ENCODE measurements at regions not wholly inside any gene's neighbourhood (a gene's known extent, or its start where the extent isn't known, plus 50 kb on each side); places are given as distances from the start of the nearest gene placed in this dataset.
A peak's percentile ranks its signal among the peaks of the same experiment; 100 is the strongest.
"Not testable (repeated sequence)": the region's sequence is repeated elsewhere in the genome, so short reads cannot be mapped to it uniquely, and the experiment has no call there.

GRCh38 chrX:27404366-27404765 lies 58.8 kb downstream of the PPP4R3C start:
- DNase-seq (ENCODE audit: low spot score), result no peak

DNA sequence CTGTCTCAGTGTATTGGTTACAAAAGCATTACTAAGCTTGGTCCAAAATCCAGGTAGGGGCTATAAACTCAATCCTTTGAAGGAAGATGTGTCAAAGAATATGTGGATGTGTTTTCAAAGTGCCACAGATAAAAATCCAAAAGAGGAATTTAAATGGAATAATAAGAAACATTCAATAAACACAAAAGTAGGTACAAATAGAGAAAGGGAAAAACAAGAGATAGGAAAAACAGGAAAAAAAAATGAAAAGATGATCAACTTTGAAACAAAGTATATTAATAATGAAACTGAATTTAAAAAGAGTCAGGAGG lies 64.0 kb downstream of the PPP4R3C start:
- DNase-seq (ENCODE audit: low spot score), result no peak

DNA sequence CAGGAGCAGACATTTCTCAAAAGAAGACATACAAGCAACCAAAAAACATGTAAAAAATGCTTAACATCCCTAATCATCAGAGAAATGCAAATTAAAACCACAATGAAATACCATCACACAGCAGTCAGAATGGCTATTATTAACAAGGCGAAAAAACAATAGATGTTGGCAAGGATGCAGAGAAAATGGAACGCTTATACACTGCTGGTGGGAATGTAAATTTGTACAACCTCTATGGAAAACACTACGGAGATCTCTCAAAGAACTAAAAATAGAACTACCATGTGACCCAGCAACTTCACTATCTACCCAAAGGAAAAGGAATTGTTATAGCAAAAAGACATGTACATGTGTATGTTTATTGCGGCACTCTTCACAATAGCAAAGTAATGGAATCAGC lies 71.5 kb downstream of the PPP4R3C start:
- DNase-seq (ENCODE audit: low spot score), result no peak

- no peak for DNase-seq (ENCODE audit: low spot score)
Measured at GRCh38 chrX:27381419-27381818, 81.7 kb downstream of the PPP4R3C start.

DNA sequence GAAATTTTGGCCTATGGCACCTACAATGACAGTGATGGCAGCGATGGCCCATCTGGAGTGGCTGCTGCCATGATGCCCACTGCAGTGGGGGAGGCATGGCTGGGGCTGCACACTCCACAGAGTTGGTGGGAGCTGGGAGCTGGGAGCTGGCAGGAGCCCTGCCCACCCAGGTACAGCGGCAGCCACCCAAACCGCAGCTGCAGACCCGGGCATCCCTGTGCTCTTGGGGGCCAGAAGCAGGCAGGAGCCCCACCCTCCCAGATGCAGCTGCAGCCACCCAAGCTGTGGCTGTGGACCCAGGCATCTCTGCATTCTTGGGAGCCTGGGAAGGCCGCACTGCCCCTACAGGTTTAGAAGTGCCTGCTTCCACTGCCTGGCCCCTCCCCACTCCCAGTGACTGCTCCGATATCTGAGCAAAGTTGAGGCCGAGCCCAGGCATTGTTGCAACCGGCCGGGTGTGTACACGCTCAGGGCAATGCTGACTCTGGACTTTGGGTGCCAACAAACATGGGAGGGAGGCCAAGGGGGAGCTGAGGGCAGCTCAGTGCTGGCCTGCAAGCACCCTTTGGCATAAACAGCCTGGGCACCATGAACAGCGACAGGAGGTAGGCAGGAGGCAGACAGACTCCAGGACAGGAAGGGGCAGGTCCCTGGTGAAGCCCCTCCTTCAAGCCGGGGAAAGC lies 82.8 kb downstream of the PPP4R3C start:
- DNase-seq (ENCODE audit: low spot score), result peak; percentile 0

GRCh38 chrX:27354021-27354420 lies 109.1 kb downstream of the PPP4R3C start:
- no peak for DNase-seq (ENCODE audit: low spot score)

GRCh38 chrX:27350476-27350875 lies 112.7 kb downstream of the PPP4R3C start:
- DNase-seq (ENCODE audit: low spot score), result no peak

DNA sequence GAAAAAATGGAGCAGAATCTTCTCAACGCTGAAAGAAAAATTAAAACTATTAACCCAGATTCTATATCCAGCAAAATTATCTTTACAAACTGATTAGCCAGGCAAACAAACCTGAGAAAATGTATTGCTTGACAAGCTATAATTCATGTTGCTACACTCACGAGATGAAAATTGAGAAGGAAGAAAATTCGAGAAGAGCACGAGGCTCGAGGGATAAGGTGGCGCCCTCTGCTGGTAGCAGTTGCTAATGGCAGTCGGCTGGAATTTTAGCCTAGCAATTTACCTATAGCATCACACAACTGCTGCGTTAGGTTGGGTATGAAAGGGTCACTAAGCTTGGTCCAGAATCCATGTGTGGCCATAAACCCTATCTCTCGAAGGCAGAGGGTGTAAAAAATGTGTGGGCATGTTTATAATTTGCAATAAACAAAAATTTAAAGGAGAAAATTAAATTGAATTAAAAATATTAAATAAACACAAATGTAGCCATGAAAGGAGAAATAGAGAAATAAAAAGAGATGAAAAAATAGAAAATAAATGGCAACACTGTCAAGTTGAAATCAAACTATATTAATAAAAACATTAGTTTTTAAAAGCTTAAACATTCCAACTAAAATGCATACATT lies 126.6 kb downstream of the PPP4R3C start:
- DNase-seq (ENCODE audit: low spot score), result peak; percentile 0

GRCh38 chrX:27321632-27322031 lies 141.5 kb downstream of the PPP4R3C start:
- DNase-seq (ENCODE audit: low spot score), result peak; percentile 0

DNA sequence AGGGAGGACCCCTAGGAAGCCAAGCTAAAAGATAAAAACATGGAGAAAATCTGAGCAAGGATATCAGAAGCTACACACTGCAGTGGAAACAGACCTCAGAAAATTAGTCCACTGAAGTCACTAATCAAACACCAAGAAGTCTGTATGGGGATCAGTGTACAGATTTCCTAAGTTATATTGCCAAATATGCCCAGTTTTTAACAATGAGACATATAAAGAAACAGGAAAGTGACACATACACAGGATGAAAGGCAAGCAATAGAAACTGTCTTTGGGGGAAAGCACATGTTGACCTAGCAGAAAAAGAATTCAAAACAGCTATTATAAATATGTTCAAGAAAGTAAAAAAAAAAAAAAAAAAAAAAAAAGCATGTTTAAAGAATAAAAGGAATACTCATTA lies 153.7 kb downstream of the PPP4R3C start:
- no peak for DNase-seq (ENCODE audit: low spot score)

DNA sequence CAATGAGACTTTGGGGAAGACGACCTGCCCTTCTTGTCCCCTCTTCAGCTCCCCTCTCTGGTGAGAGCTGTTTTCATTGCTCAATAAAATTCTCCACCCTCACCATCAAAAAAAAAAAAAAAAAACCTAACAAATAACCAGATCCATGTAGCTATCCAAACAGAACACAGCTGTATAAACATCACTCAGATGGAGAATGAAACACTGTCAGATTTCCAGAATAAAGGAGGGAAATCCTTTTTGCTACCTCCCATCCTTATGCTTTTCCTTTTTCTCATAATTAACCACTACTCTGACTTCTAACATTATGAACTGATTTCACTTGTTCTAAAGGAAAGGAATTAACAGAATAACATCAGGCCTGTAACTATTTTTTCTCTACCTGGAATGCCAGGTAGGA lies 155.6 kb downstream of the PPP4R3C start:
- no peak for DNase-seq (ENCODE audit: low spot score)

GRCh38 chrX:27292552-27292951 lies 170.6 kb downstream of the PPP4R3C start:
- not testable (repeated sequence) for DNase-seq (ENCODE audit: low spot score)

- no peak for DNase-seq (ENCODE audit: low spot score)
Measured at GRCh38 chrX:27276751-27277150, 186.4 kb downstream of the PPP4R3C start.

DNA sequence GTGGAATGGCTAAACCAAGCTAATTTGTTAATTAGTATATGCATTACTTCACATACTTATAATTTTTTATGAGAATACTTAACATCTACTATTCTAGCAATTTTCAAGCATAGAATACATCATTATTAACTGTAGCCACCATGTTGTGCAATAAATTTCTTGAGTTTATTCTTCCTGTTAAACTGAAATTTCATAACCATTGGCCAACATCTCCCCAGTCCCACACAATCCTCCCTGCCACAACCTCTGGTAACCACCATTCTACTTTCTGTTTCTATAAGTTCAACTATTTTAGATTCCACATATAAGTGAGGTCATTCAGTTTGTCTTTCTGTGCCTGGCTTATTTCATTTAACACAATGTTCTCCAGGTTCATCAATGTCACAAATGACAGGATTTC lies 208.5 kb downstream of the PPP4R3C start:
- no peak for DNase-seq (ENCODE audit: low spot score)

GRCh38 chrX:27251369-27251768 lies 211.8 kb downstream of the PPP4R3C start:
- no peak for DNase-seq (ENCODE audit: low spot score)

GRCh38 chrX:27242581-27242980 lies 220.6 kb downstream of the PPP4R3C start:
- no peak for DNase-seq (ENCODE audit: low spot score)

DNA sequence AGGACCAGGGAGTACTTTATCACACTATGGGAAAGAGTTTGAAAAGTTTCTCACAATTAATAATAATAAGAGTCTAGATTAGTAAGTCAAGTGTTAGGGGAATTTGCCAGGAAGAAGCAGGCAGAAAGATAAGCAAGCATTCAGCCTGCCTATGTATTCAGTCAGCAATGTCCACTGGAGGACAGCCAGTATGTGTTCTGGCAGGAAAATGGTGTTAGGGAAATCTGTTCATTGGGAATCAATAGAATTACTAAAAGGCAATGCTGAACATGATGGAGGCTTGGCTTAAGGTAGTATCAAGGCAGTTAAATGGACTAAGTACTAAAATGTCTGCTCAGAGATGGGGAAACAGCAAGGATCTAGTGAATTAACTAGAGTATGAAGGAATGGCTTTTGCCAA lies 221.2 kb downstream of the PPP4R3C start:
- no peak for DNase-seq (ENCODE audit: low spot score)

DNA sequence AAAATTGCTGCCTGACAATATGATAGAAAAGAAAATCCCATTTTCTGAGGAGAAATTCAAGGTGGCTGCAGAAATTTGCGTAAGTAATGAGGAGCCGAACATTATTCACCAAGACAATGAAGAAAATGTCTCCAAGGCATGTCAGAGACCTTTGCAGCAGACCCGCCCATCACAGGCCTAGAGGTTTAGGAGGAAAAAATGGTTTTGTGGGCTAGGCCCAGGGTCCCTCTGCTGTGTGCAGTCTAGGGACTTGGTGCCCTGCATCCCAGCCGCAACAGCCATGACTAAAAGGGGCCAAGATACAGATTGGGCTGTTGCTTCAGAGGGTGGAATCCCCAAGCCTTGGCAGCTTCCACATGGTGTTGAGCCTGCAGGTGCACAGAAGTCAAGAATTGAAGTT lies 223.1 kb downstream of the PPP4R3C start:
- not testable (repeated sequence) for DNase-seq (ENCODE audit: low spot score)

DNA sequence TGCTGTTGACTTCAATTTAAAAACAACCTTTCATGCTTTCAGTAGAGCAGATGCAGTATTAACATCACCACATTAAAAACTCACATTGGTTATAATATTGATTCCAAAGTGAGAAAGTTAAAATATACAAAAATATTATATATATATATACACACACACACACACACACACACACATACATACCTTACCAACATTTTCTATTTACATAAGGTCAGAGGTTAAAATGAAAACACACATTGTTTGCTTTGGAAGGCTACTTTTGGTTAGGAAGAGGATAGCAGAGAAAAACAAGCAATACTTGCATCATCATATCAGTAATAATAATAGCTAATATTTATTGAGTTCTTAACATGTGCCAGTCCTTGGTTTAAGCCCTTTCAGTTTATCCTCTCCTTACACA lies 226.5 kb downstream of the PPP4R3C start:
- no peak for DNase-seq (ENCODE audit: low spot score)

DNA sequence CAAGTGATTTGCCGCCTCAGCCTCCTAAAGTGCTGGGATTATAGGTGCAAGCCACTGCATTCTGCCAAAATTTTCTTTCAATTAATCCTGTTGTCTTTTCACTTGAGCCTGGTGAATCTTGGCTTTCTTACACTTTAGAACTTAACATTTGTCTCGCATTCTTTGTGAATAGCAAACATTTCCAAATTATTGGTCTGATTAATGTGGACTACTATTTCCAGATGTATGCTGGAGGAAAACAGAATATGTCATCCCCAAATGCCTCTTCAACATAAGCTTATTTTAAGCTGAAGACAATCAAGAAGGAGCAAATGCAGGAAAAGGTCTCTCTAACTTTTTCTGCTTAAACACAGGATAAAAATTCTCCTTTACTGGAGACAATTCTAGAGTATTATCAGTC lies 233.4 kb downstream of the PPP4R3C start:
- DNase-seq (ENCODE audit: low spot score), result no peak

- no peak for DNase-seq (ENCODE audit: low spot score)
Measured at GRCh38 chrX:27222661-27223060, 240.5 kb downstream of the PPP4R3C start.

- DNase-seq (ENCODE audit: low spot score), result no peak
Measured at GRCh38 chrX:27186671-27187070, 276.5 kb downstream of the PPP4R3C start.

GRCh38 chrX:27163236-27163635 lies 299.9 kb downstream of the PPP4R3C start:
- no peak for DNase-seq (ENCODE audit: low spot score)

DNA sequence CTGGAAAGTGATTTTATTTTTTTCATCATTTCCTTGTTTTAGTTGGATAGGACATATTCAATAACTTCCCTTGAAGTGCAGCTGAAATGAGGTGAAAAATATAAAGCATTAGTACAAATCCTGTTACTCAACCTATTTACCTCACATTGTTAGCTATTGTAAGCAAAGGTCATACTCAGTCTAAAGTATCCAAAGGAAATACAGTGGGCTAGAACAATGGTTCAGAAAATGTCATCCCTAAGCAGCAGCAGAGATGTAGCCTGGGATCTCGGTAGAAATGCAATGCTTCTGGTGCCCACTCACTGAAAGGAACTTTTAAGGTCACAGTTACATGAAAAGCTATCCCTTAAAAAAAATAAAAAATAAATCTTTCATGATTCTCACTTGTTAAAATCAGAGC lies 300.6 kb downstream of the PPP4R3C start:
- DNase-seq (ENCODE audit: low spot score), result no peak
